HUES64 (cell line): ENCODE measurements at regions not wholly inside any gene's neighbourhood (a gene's known extent, or its start where the extent isn't known, plus 50 kb on each side); places are given as distances from the start of the nearest gene placed in this dataset.
A peak's percentile ranks its signal among the peaks of the same experiment; 100 is the strongest.
"Not testable (repeated sequence)": the region's sequence is repeated elsewhere in the genome, so short reads cannot be mapped to it uniquely, and the experiment has no call there.

Source experiments
- H3K27ac ChIP-seq: 2 replicates; pipeline ENCODE4 v1.7.0; 2013; ENCODE audit warnings: low read depth, low read length, inconsistent platforms
- H3K27me3 ChIP-seq: 2 replicates; pipeline ENCODE4 v1.6.1; 2013; ENCODE audit warnings: mild to moderate bottlenecking, low read length; ENCODE audit not compliant: insufficient read depth
- H3K36me3 ChIP-seq: 2 replicates; pipeline ENCODE4 v1.6.1; 2013; ENCODE audit warnings: mild to moderate bottlenecking, low read length; ENCODE audit not compliant: insufficient read depth
- H3K4me1 ChIP-seq: 2 replicates; pipeline ENCODE4 v1.6.1; 2013; ENCODE audit warnings: mild to moderate bottlenecking, low read length, moderate library complexity; ENCODE audit not compliant: insufficient read depth
- H3K4me3 ChIP-seq: 2 replicates; pipeline ENCODE4 v1.5.1; 2013; ENCODE audit warnings: mild to moderate bottlenecking, low read length, moderate library complexity
- H3K9ac ChIP-seq: 2 replicates; pipeline ENCODE4 v1.6.1; 2013; ENCODE audit warnings: mild to moderate bottlenecking, low read depth, low read length
- H3K9me3 ChIP-seq: 2 replicates; pipeline ENCODE4 v1.6.1; 2013; ENCODE audit warnings: low read depth, low read length; ENCODE audit not compliant: insufficient read depth
- WGBS: fragments of 150-250, 120-280 bp; methylation state at CpG from one replicate; pipeline ENCODE4 v1.1.7; 2013; ENCODE audit warnings: missing lambda C conversion rate; 5-methylcytosine and 5-hydroxymethylcytosine counted together

GRCh38 chr21:35507181-35507759, 458.2 kb upstream of the RUNX1 start:
- 95% methylated on average over 3 of the region's 4 CpGs for WGBS
- Histone ChIP-seq H3K27me3 (no peaks in the 10 kb centered on the region), H3K9me3 (no peaks in the 10 kb centered on the region), H3K4me3 (no peak overlapping the region), H3K27ac (no peak overlapping the region; the same call in 1 of the 2 replicates), H3K9ac (no peak overlapping the region), H3K36me3 (no peaks in the 10 kb centered on the region), H3K4me1 (peaks cover 58% of the 10 kb centered on the region)

- Histone ChIP-seq H3K27ac (peak overlapping the region; percentile 64; the same call in 1 of the 2 replicates), H3K4me3 (0 out of 2 replicates have a peak overlapping the region, but pooled peaks have one; percentile 18)
Measured at GRCh38 chr21:35506771-35507170, 457.7 kb upstream of the RUNX1 start.

DNA sequence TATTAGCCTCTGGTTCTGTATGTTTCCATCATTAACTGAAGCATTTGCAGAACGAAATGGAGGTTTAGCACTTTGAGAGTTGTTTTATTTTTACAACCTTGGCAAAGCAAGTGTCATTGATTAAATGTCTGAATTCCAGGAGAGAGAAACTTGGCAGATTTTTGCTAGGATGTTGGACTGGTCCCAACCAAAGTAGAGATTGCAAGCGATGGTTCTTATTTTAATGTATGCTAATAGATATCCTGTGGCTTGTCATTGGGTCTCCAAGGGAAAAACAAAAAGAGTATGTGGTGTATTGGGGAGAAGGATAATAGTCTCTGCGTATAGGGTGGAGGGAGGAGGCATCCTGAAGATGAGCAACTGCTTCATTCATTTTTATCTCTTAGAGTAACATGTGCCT, 457.2 kb upstream of the RUNX1 start:
- Histone ChIP-seq H3K27me3 (no peaks in the 10 kb centered on the region), H3K27ac (peak overlapping the region; percentile 77; the same call in 1 of the 2 replicates), H3K36me3 (no peaks in the 10 kb centered on the region), H3K4me1 (peaks cover 58% of the 10 kb centered on the region), H3K4me3 (0 out of 2 replicates have a peak overlapping the region, but pooled peaks have one; percentile 18), H3K9ac (no peak overlapping the region), H3K9me3 (no peaks in the 10 kb centered on the region)
- WGBS, result 10% methylated on average over 3 of the region's 3 CpGs

More at GRCh38 chr21:35506771-35507170, 457.7 kb upstream of the RUNX1 start:
- no peaks in the 10 kb centered on the region for H3K27me3 ChIP-seq
- H3K36me3 ChIP-seq, result no peaks in the 10 kb centered on the region
- no peak overlapping the region for H3K9ac ChIP-seq
- 100% methylated on average over 1 of the region's 2 CpGs for WGBS
- H3K4me1 ChIP-seq, result peaks cover 58% of the 10 kb centered on the region
- H3K9me3 ChIP-seq, result no peaks in the 10 kb centered on the region

- Histone ChIP-seq H3K27me3 (no peaks in the 10 kb centered on the region), H3K4me1 (peaks cover 58% of the 10 kb centered on the region), H3K9ac (no peak overlapping the region), H3K4me3 (no peak overlapping the region), H3K27ac (no peak overlapping the region), H3K9me3 (no peaks in the 10 kb centered on the region), H3K36me3 (no peaks in the 10 kb centered on the region)
- WGBS, result 56% methylated on average over 5 of the region's 5 CpGs
Measured at GRCh38 chr21:35504951-35505466, 455.9 kb upstream of the RUNX1 start.

GRCh38 chr21:35504277-35504676, 455.2 kb upstream of the RUNX1 start:
- peaks cover 58% of the 10 kb centered on the region for H3K4me1 ChIP-seq
- no peak overlapping the region for H3K27ac ChIP-seq
- no peaks in the 10 kb centered on the region for H3K36me3 ChIP-seq
- H3K27me3 ChIP-seq, result no peaks in the 10 kb centered on the region
- H3K9ac ChIP-seq, result no peak overlapping the region
- WGBS, result 74% methylated on average over 6 of the region's 6 CpGs
- no peaks in the 10 kb centered on the region for H3K9me3 ChIP-seq
- no peak overlapping the region for H3K4me3 ChIP-seq

- Histone ChIP-seq H3K9ac (no peak overlapping the region), H3K27ac (no peak overlapping the region), H3K4me3 (no peak overlapping the region), H3K9me3 (no peaks in the 10 kb centered on the region), H3K36me3 (no peaks in the 10 kb centered on the region), H3K27me3 (no peaks in the 10 kb centered on the region), H3K4me1 (peaks cover 55% of the 10 kb centered on the region)
- WGBS, result 39% methylated on average over 5 of the region's 5 CpGs
Measured at GRCh38 chr21:35503671-35504070, 454.6 kb upstream of the RUNX1 start.

GRCh38 chr21:35502821-35503220, 453.7 kb upstream of the RUNX1 start:
- Histone ChIP-seq H3K4me3 (no peak overlapping the region), H3K36me3 (no peaks in the 10 kb centered on the region), H3K4me1 (peaks cover 46% of the 10 kb centered on the region), H3K9me3 (no peaks in the 10 kb centered on the region), H3K9ac (no peak overlapping the region), H3K27ac (no peak overlapping the region), H3K27me3 (no peaks in the 10 kb centered on the region)
- 69% methylated on average over 4 of the region's 5 CpGs for WGBS

DNA sequence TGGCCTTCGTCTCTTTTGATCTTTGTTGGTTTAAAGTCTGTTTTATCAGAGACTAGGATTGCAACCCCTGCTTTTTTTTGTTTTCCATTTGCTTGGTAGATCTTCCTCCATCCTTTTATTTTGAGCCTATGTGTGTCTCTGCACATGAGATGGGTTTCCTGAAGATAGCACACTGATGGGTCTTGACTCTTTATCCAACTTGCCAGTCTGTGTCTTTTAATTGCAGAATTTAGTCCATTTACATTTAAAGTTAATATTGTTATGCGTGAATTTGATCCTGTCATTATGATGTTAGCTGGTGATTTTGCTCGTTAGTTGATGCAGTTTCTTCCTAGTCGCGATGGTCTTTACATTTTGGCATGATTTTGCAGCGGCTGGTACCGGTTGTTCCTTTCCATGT, 448.4 kb upstream of the RUNX1 start:
- not testable (repeated sequence) for H3K27ac ChIP-seq, H3K27me3 ChIP-seq
- no CpG with 5 or more reads among the region's 7 CpGs for WGBS

GRCh38 chr21:35491920-35492678, 443.0 kb upstream of the RUNX1 start:
- no peak overlapping the region for H3K4me3 ChIP-seq
- no peak overlapping the region for H3K27ac ChIP-seq
- WGBS, result 94% methylated on average over 6 of the region's 6 CpGs
- H3K27me3 ChIP-seq, result no peaks in the 10 kb centered on the region
- H3K9ac ChIP-seq, result no peak overlapping the region
- no peaks in the 10 kb centered on the region for H3K36me3 ChIP-seq
- no peaks in the 10 kb centered on the region for H3K9me3 ChIP-seq
- H3K4me1 ChIP-seq, result no peaks in the 10 kb centered on the region

More for the DNA sequence above, 448.4 kb upstream of the RUNX1 start:
- not testable (repeated sequence) for H3K36me3 ChIP-seq, H3K9me3 ChIP-seq, H3K9ac ChIP-seq, H3K4me1 ChIP-seq, H3K4me3 ChIP-seq

GRCh38 chr21:35491114-35491513, 442.0 kb upstream of the RUNX1 start:
- Histone ChIP-seq H3K27me3 (no peaks in the 10 kb centered on the region), H3K9me3 (no peaks in the 10 kb centered on the region), H3K36me3 (no peaks in the 10 kb centered on the region), H3K27ac (no peak overlapping the region), H3K4me3 (no peak overlapping the region), H3K9ac (no peak overlapping the region), H3K4me1 (no peaks in the 10 kb centered on the region)
- WGBS, result 86% methylated on average over 1 of the region's 1 CpG

GRCh38 chr21:35489389-35489980, 440.4 kb upstream of the RUNX1 start:
- Histone ChIP-seq H3K9me3 (no peaks in the 10 kb centered on the region), H3K27me3 (no peaks in the 10 kb centered on the region), H3K27ac (no peak overlapping the region), H3K4me3 (no peak overlapping the region), H3K4me1 (no peaks in the 10 kb centered on the region), H3K9ac (no peak overlapping the region), H3K36me3 (no peaks in the 10 kb centered on the region)
- 96% methylated on average over 10 of the region's 10 CpGs for WGBS
